H1 (cell line): ENCODE measurements at regions not wholly inside any gene's neighbourhood (a gene's known extent, or its start where the extent isn't known, plus 50 kb on each side); places are given as distances from the start of the nearest gene placed in this dataset.

Source experiments
- BACH1 ChIP-seq: IDR thresholded peaks from 2 replicates; pipeline ENCODE4 v1.6.1; 2012; ENCODE audit warnings: low read length, improper control_type of control experiment
- BRCA1 ChIP-seq: IDR thresholded peaks from 2 replicates; pipeline ENCODE4 v1.6.1; 2012; ENCODE audit warnings: low read depth, low read length, improper control_type of control experiment
- CBX8 ChIP-seq: fragments of 300-800, 300-1000 bp; sonication (generic); IDR thresholded peaks from 2 replicates; pipeline ENCODE4 v1.7.1; 2016; ENCODE audit warnings: low read depth, low read length, borderline replicate concordance
- CREB1 ChIP-seq: IDR thresholded peaks from 2 replicates; pipeline ENCODE4 v1.6.1; 2012; ENCODE audit warnings: inconsistent platforms
- HDAC2 ChIP-seq, 2 experiments: fragments of 300-600 bp in 1 of 2; sonication (generic) in 1 of 2; IDR thresholded peaks; 2 replicates each; pipeline ENCODE4 v1.6.1; 2011 to 2012; ENCODE audit warnings: low read depth in 2 of 2, low read length in 2 of 2, mild to moderate bottlenecking in 2 of 2, moderate library complexity in 2 of 2, borderline replicate concordance in 1 of 2, inconsistent platforms in 1 of 2
- KDM1A ChIP-seq: fragments of 200-600, 300-600 bp; sonication (generic); IDR thresholded peaks from 2 replicates; pipeline ENCODE4 v1.7.1; 2016; ENCODE audit warnings: mild to moderate bottlenecking, low read length, borderline replicate concordance
- KDM5A ChIP-seq: fragments of 200-600 bp; IDR thresholded peaks from 2 replicates; pipeline ENCODE4 v1.7.1; 2012; ENCODE audit warnings: mild to moderate bottlenecking, low read length, inconsistent platforms, mixed read lengths
- MAFK ChIP-seq: IDR thresholded peaks from 2 replicates; pipeline ENCODE4 v1.6.1; 2012; ENCODE audit warnings: low read depth, mild to moderate bottlenecking, improper control_type of control experiment, low read length
- RXRA ChIP-seq: IDR thresholded peaks from 2 replicates; pipeline ENCODE4 v1.6.1; 2011; ENCODE audit warnings: low read depth, mild to moderate bottlenecking, low read length, moderate library complexity; ENCODE audit not compliant: insufficient read depth
- SIRT6 ChIP-seq: IDR thresholded peaks from one replicate; pipeline ENCODE4 v1.7.1; 2012; ENCODE audit warnings: low read length, inconsistent platforms
- SP1 ChIP-seq: IDR thresholded peaks from 2 replicates; pipeline ENCODE4 v1.6.1; 2011; ENCODE audit warnings: low read depth, low read length
- TCF12 ChIP-seq: IDR thresholded peaks from 2 replicates; pipeline ENCODE4 v1.6.1; 2011; ENCODE audit warnings: low read depth, mild to moderate bottlenecking, low read length
- YY1 ChIP-seq: IDR thresholded peaks from 2 replicates; pipeline ENCODE4 v1.6.1; 2011; ENCODE audit warnings: low read depth, mild to moderate bottlenecking, low read length
- TF ChIP-seq, protein P1 (sequence below): fragments of 300-600 bp; sonication (generic); IDR thresholded peaks from 2 replicates; pipeline ENCODE4 v1.7.1; 2012; ENCODE audit warnings: low read length, moderate library complexity, mild to moderate bottlenecking, inconsistent platforms; ENCODE audit not compliant: insufficient replicate concordance

DNA sequence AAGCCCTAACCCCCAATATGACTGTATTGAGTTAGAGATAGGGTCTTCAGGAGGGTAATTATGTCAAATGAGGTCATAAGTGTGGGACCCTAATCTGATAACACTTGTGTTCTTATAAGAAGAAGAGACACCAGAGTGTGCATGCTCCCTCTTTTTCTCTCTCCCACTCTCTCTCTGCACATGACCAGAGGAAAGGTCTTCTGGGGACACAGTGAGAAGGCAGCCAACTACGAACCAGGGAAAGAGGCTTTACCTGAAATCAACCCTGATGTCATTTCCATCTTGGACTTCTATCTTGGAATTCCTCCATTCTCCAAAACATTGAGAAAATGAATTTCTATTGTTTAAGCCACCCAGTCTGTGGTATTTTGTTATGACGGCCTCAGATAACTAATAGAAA is 97.2 kb upstream of the MAD2L1 start (continued):
- TF ChIP-seq, protein P1, sequence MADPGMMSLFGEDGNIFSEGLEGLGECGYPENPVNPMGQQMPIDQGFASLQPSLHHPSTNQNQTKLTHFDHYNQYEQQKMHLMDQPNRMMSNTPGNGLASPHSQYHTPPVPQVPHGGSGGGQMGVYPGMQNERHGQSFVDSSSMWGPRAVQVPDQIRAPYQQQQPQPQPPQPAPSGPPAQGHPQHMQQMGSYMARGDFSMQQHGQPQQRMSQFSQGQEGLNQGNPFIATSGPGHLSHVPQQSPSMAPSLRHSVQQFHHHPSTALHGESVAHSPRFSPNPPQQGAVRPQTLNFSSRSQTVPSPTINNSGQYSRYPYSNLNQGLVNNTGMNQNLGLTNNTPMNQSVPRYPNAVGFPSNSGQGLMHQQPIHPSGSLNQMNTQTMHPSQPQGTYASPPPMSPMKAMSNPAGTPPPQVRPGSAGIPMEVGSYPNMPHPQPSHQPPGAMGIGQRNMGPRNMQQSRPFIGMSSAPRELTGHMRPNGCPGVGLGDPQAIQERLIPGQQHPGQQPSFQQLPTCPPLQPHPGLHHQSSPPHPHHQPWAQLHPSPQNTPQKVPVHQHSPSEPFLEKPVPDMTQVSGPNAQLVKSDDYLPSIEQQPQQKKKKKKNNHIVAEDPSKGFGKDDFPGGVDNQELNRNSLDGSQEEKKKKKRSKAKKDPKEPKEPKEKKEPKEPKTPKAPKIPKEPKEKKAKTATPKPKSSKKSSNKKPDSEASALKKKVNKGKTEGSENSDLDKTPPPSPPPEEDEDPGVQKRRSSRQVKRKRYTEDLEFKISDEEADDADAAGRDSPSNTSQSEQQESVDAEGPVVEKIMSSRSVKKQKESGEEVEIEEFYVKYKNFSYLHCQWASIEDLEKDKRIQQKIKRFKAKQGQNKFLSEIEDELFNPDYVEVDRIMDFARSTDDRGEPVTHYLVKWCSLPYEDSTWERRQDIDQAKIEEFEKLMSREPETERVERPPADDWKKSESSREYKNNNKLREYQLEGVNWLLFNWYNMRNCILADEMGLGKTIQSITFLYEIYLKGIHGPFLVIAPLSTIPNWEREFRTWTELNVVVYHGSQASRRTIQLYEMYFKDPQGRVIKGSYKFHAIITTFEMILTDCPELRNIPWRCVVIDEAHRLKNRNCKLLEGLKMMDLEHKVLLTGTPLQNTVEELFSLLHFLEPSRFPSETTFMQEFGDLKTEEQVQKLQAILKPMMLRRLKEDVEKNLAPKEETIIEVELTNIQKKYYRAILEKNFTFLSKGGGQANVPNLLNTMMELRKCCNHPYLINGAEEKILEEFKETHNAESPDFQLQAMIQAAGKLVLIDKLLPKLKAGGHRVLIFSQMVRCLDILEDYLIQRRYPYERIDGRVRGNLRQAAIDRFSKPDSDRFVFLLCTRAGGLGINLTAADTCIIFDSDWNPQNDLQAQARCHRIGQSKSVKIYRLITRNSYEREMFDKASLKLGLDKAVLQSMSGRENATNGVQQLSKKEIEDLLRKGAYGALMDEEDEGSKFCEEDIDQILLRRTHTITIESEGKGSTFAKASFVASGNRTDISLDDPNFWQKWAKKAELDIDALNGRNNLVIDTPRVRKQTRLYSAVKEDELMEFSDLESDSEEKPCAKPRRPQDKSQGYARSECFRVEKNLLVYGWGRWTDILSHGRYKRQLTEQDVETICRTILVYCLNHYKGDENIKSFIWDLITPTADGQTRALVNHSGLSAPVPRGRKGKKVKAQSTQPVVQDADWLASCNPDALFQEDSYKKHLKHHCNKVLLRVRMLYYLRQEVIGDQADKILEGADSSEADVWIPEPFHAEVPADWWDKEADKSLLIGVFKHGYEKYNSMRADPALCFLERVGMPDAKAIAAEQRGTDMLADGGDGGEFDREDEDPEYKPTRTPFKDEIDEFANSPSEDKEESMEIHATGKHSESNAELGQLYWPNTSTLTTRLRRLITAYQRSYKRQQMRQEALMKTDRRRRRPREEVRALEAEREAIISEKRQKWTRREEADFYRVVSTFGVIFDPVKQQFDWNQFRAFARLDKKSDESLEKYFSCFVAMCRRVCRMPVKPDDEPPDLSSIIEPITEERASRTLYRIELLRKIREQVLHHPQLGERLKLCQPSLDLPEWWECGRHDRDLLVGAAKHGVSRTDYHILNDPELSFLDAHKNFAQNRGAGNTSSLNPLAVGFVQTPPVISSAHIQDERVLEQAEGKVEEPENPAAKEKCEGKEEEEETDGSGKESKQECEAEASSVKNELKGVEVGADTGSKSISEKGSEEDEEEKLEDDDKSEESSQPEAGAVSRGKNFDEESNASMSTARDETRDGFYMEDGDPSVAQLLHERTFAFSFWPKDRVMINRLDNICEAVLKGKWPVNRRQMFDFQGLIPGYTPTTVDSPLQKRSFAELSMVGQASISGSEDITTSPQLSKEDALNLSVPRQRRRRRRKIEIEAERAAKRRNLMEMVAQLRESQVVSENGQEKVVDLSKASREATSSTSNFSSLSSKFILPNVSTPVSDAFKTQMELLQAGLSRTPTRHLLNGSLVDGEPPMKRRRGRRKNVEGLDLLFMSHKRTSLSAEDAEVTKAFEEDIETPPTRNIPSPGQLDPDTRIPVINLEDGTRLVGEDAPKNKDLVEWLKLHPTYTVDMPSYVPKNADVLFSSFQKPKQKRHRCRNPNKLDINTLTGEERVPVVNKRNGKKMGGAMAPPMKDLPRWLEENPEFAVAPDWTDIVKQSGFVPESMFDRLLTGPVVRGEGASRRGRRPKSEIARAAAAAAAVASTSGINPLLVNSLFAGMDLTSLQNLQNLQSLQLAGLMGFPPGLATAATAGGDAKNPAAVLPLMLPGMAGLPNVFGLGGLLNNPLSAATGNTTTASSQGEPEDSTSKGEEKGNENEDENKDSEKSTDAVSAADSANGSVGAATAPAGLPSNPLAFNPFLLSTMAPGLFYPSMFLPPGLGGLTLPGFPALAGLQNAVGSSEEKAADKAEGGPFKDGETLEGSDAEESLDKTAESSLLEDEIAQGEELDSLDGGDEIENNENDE, result no peak
- TF ChIP-seq MAFK (no peak), SIRT6 (no peak), HDAC2 (IDR thresholded peaks at IDR 0.05; ENCODE audit: borderline replicate concordance in 1 of 2, low read depth in 2 of 2, low read length in 2 of 2) (no peak), BACH1 (no peak), CBX8 (no peak), CREB1 (no peak), SP1 (no peak), KDM5A (no peak), YY1 (no peak), RXRA (no peak), KDM1A (no peak), BRCA1 (no peak), TCF12 (no peak)
